HAP-1 (cell line): ENCODE measurements at regions not wholly inside any gene's neighbourhood (a gene's known extent, or its start where the extent isn't known, plus 50 kb on each side); places are given as distances from the start of the nearest gene placed in this dataset.

ENCODE experiments used
- DNase-seq, 2 experiments: peaks; one replicate each; pipeline ENCODE4 v3.0.0-alpha.2; 2016 to 2020; ENCODE audit warnings: low spot score in 2 of 2
- H3K27me3 ChIP-seq: fragments of 250-450 bp; sonication (Bioruptor Pico); 2 replicates; pipeline ENCODE4 v1.5.1; 2020; ENCODE audit warnings: low read depth, mild to moderate bottlenecking, moderate library complexity
- H3K36me3 ChIP-seq: fragments of 250-450 bp; sonication (Bioruptor Pico); replicated peaks from 2 replicates; pipeline ENCODE4 v1.5.1; 2020; ENCODE audit warnings: mild to moderate bottlenecking
- H3K4me1 ChIP-seq: fragments of 250-450 bp; sonication (Bioruptor Pico); 2 replicates; pipeline ENCODE4 v1.5.1; 2020; ENCODE audit warnings: mild to moderate bottlenecking
- H3K4me3 ChIP-seq: fragments of 250-450 bp; sonication (Bioruptor Pico); 2 replicates; pipeline ENCODE4 v1.5.1; 2020; ENCODE audit warnings: mild to moderate bottlenecking, moderate library complexity
- H3K9me3 ChIP-seq: fragments of 250-450 bp; sonication (Bioruptor Pico); 2 replicates; pipeline ENCODE4 v1.5.1; 2020; ENCODE audit warnings: mild to moderate bottlenecking, moderate library complexity
- in situ Hi-C: fragments of 300-500 bp; cut with MboI; formaldehyde crosslinking; loops from 3 replicates; pipeline ENCODE4 v1.14.3; 2020; ENCODE audit warnings: low sequenced_read_pairs, inconsistent platforms, mixed read lengths

DNA sequence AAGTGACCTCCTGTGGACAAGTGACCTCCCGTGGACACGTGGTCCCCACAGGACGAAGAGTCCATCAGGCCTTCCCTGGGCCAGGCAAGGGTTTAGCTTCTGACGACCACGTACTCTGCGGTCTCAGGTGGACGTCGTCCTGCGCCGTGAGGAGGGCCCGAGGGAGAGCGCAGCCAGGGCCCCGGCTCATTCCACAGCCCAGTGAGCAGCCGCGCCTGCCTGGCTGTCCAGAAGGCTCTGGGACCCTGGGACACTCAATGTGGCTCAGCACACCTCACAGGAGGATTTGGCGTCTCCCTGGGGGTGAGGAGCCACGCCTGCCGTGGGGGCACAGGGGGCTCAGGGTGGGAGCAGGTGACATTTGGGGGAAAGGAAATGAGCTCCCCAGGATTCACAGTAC is 64.4 kb upstream of the CFAP46 start:
- in situ Hi-C loops: no loop called here
- DNase-seq: no peak
- Histone ChIP-seq H3K4me1 (peaks cover 8% of the 10 kb centered on the region), H3K9me3 (no peaks in the 10 kb centered on the region), H3K4me3 (no peak overlapping the region), H3K36me3 (no peaks in the 10 kb centered on the region), H3K27me3 (no peaks in the 10 kb centered on the region)

DNA sequence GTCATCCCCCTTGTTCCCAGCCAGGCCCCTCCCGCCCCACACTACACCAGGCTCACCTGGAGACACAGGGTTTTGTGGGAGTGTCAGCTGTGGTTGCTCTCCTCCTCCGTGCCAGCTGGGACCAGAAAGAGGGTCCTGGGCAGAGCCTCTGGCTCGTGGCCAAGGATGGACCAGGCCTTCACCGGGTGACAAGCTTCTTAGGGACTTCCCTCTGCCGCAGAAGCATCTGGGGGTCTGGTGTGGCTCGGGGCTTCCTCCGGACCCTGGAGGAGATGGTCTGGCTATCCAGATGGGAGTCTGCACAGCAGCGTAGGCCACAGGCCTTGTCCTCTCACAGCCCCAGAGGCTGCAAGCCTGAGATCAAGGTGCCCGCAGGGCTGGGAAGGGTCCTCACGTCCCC is 63.8 kb upstream of the CFAP46 start:
- Histone ChIP-seq H3K9me3 (no peaks in the 10 kb centered on the region), H3K4me3 (no peak overlapping the region), H3K27me3 (no peaks in the 10 kb centered on the region), H3K4me1 (peaks cover 8% of the 10 kb centered on the region), H3K36me3 (no peaks in the 10 kb centered on the region)
- in situ Hi-C loops: no loop called here
- no peak for DNase-seq

DNA sequence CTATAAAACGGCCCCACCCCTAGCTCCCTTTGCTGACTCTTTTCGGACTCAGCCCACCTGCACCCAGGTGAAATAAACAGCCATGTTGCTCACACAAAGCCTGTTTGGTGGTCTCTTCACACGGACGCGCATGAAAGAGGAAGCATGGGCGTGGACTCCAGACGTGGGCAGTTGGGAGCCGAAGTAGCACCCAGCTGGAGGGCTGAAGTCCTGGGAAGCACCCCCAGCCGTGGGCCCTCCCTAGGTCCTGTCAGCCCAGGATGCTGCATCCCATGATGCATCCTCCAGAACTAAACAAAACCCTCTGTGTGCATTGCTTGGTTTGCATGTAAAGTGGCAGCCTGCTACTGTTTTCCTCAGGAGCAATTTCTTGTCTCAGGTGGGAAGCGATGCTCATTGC is 62.1 kb upstream of the CFAP46 start:
- no peaks in the 10 kb centered on the region for H3K36me3 ChIP-seq

DNA sequence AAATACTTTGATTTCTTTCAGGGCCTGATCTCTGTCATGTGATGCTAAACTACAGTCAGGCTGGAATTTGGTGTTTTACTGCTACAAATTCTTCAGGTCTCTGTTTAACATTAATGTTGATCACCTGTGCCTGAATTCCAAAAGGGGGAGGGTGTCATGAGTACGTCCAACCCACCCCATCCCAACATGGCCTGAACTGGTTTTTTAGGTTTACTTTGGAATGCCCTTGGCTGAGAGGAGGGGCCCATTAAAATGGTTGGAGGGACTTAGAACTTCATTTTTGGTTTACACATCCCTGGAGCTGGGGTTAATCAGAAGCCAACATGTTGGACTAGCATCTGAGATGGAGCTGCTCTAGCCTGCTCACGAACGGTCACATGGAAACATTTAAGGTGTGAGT is 60.8 kb upstream of the CFAP46 start:
- H3K4me1 ChIP-seq: peaks cover 8% of the 10 kb centered on the region
- H3K4me3 ChIP-seq: no peak overlapping the region
- in situ Hi-C loops: no loop called here
- H3K27me3 ChIP-seq: no peaks in the 10 kb centered on the region
- no peaks in the 10 kb centered on the region for H3K36me3 ChIP-seq
- H3K9me3 ChIP-seq: no peaks in the 10 kb centered on the region
- no peak for DNase-seq

More for the DNA sequence above, 62.1 kb upstream of the CFAP46 start:
- in situ Hi-C loops: no loop called here
- Histone ChIP-seq H3K4me3 (no peak overlapping the region), H3K4me1 (peaks cover 8% of the 10 kb centered on the region), H3K27me3 (no peaks in the 10 kb centered on the region), H3K9me3 (no peaks in the 10 kb centered on the region)
- DNase-seq: no peak

DNA sequence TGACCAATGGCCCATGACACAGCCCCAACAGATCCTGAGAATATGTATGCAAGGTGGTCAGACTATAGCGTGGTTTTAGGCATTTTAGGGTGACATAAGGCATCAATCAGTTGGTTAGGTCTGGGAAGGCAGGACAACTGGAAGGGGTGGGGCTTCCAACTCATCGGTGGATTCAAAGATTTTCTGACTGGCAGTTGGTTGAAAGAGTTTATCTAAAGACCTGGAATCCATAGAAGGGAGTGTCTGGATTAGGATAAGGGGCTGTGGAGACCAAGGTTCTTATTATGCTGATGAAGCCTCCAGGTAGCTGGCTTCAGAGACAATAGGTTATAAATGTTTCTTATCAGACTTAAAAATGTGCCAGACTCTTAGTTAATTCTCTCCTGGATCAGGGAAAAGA is 60.3 kb upstream of the CFAP46 start:
- H3K9me3 ChIP-seq: no peaks in the 10 kb centered on the region
- H3K4me1 ChIP-seq: peaks cover 8% of the 10 kb centered on the region
- H3K36me3 ChIP-seq: no peaks in the 10 kb centered on the region
- H3K4me3 ChIP-seq: no peak overlapping the region
- peak; percentile 32 to 41 for DNase-seq
- in situ Hi-C loops: no loop called here
- H3K27me3 ChIP-seq: no peaks in the 10 kb centered on the region

DNA sequence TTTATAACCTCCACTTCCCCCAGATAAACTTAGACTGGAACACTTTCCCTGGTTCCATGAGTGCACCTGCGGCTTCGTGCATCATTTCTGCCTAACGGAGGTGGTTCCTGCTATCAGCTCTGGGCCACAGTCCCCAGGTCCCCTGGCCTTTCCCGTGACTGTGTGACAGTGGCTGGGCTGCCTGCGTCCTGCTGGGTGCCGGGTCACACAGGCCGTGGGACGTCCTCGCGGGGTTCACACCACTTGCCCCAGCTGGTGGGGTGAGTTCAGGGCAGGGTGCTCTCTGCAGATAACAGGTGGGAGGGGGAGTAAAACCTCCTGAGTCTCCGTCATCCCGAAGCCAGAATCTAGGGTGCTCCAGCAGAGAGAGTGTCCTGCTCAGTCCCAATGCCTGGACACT is 58.7 kb upstream of the CFAP46 start:
- peaks cover 8% of the 10 kb centered on the region for H3K4me1 ChIP-seq
- H3K9me3 ChIP-seq: no peaks in the 10 kb centered on the region
- H3K36me3 ChIP-seq: no peaks in the 10 kb centered on the region
- no peaks in the 10 kb centered on the region; the same call in 1 of the 2 replicates for H3K27me3 ChIP-seq
- no peak overlapping the region for H3K4me3 ChIP-seq
- DNase-seq: no peak
- in situ Hi-C loops: no loop called here

DNA sequence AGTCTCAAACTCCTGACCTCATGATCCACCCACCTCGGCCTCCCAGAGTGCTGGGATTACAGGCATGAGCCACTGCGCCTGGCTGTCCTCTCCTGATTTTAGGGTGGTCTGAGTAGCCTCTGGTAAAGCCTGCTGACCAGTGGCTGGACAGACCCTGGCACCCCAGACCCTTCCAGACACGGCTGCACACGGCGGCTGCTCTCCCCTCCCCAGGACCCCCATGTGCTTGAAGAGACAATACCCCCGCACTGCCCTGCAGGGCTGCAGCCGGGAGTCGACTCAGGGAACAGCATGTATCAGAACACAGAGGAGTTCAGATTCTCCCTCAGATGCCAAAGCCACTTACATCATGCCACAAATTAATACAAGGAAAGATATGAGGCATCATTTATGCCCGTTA is 58.3 kb upstream of the CFAP46 start:
- peaks cover 8% of the 10 kb centered on the region for H3K4me1 ChIP-seq
- no peaks in the 10 kb centered on the region for H3K9me3 ChIP-seq
- H3K36me3 ChIP-seq: no peaks in the 10 kb centered on the region
- no peak overlapping the region for H3K4me3 ChIP-seq
- in situ Hi-C loops: no loop called here
- H3K27me3 ChIP-seq: no peaks in the 10 kb centered on the region; the same call in 1 of the 2 replicates
- DNase-seq: no peak

DNA sequence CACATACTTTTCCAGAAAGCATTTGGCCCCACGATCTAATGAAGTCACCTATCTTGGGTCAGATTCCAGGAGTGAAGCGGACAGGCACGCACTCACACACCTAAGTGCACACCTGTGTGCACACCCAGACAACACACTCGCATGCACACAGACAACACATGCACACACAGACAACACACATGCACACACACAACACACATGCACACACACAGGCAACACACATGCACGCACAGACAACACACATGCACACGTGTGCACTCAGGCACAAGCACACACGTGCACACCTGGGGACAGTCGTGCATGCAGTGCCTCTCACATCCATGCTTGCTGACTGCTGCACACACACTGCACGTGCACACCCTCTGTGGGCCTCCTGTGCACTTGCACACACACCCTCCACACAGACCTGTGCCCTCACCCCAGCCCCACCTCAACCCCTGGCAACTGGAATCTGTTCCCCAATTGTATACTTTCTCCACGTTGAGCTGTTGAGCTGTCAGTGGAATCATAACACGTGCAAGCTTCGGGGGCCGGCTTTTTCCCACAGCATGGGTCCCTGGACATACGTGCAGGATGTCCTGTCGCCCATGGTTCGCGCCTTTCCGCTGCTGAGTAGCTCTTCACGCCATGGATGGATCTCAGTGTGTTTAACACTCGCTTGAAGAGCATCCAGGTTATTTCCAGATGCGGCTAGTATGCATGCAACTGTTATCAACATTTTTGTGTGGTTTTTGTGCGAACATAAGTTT is 55.3 kb upstream of the CFAP46 start:
- H3K27me3 ChIP-seq: no peaks in the 10 kb centered on the region; the same call in 1 of the 2 replicates
- in situ Hi-C loops: no loop called here
- no peaks in the 10 kb centered on the region for H3K36me3 ChIP-seq
- no peak for DNase-seq
- H3K4me1 ChIP-seq: peaks cover under 1% of the 10 kb centered on the region; the same call in 1 of the 2 replicates
- H3K4me3 ChIP-seq: no peak overlapping the region
- no peaks in the 10 kb centered on the region for H3K9me3 ChIP-seq

DNA sequence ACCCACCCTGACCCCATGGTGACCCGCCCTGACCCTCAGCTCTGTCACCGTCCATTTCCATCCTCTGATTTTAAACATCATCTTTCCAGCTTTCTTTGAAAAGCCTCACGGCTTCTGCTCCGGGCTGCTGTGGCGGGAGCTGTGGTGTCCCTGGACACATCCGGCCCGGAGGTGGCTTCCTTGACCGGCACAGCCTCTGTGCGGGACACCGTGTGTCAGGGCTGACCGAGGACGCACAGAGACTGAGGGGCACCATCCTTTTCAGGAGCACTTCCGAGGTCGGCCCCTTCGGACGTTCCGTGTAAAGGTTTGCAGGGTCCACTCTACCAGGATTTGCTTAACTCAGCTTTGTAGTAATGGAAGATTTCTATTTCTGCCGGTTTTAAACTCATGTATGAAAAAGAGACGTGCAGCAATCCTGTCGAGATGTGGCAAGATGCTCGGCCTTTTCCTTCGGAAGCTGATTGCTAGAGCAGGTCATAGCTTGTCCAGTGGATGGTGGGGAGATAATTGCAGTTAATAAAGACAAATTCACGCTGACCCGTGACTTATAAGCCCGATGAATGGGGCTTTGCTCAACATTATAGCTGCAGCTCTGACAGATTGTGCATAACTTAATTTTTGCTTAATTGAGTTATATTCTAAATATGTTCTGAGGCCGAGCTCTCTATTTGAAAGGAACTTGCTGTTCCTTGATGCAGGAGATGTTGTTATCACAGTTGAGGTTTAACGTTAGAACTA is 54.4 kb upstream of the CFAP46 start:
- Histone ChIP-seq H3K9me3 (no peaks in the 10 kb centered on the region), H3K27me3 (no peaks in the 10 kb centered on the region; the same call in 1 of the 2 replicates), H3K4me1 (no peaks in the 10 kb centered on the region), H3K36me3 (no peaks in the 10 kb centered on the region), H3K4me3 (no peak overlapping the region)
- in situ Hi-C loops: no loop called here
- DNase-seq: no peak

DNA sequence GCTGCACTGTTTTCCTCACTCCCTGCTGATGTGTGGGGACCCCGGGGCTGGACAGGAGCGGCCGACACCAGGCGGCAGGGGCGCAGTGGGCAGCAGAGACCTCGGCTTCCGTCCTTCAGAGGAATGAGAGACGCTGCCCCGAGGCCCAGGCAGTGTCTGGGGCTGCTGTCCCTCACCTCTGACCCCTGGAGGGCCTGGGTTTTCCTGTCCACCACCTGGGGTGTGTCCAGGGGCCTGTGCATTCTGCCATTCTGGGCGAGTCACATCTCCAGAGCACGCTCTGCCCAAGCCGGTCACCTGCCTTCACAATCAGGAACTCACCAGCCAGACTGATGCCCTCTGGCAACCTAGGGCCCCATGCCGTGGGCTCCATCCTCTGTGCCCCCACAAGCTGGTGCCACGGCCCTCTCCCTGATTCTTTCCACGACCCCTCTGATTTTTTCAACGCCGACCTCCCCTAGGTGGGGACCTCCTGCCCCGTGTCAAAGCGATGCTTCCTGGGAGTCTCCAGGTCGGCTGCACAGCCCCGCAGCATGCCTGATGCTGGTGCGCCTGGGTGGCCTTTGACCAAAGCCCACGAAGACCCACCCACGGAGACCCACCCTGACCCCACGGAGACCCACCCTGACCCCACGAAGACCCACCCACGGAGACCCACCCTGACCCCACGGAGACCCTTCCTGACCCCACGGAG is 53.7 kb upstream of the CFAP46 start:
- H3K36me3 ChIP-seq: no peaks in the 10 kb centered on the region
- no peak overlapping the region for H3K4me3 ChIP-seq
- H3K4me1 ChIP-seq: no peaks in the 10 kb centered on the region
- DNase-seq: no peak
- H3K27me3 ChIP-seq: no peaks in the 10 kb centered on the region; the same call in 1 of the 2 replicates
- in situ Hi-C loops: no loop called here
- no peaks in the 10 kb centered on the region for H3K9me3 ChIP-seq

DNA sequence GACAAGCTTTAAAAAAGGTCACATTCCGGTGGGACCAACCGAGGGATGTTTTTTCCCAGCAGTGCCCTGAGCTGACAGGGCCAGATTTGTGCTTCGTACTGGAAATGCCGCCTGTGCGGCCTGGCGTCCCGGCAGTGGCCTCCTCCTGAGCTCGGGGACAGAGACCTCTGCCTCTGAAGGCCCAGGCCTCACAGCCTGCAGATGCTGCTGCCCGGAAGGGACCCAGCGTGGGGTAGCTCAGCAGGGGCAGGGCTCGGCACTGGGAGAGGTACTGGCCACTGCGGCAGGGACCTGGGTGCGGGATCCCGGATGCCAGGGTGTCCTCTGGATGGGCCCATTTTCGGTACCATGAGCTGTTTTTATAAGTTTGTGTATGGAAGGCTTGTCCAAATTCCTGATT is 52.4 kb upstream of the CFAP46 start:
- Histone ChIP-seq H3K27me3 (no peaks in the 10 kb centered on the region; the same call in 1 of the 2 replicates), H3K9me3 (no peaks in the 10 kb centered on the region), H3K4me3 (no peak overlapping the region), H3K4me1 (no peaks in the 10 kb centered on the region), H3K36me3 (no peaks in the 10 kb centered on the region)
- in situ Hi-C loops: no loop called here
- DNase-seq: no peak

DNA sequence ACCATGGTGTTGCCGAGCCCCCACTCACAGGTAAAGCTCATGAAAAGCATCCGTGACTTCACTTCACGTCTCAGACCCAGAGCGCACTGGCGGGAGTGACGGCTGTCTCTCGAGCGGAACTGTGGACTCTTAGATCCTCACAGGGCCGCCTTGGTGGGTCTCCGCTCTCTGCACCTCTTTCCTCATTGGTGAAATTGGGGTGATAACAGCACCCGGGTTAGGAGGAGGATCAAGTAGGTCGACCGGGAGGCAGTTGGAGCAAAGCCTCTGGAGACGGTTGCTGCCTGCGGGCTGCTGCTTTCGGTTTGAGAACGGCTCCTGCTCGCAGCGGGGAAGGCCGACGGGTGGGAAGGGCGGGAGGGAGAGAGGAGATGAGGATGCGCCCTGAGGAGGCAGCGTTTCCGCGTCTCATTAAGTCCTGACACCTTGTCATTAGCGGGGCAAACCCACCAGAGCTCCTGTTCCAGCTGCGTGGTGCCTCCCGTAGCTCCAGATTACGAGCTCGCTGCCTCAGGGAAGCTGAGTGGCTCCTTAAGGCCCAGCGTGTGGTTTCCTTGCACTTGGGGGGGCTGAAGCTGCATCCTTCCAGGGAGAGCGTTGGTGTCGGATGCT is 51.9 kb upstream of the CFAP46 start:
- Histone ChIP-seq H3K4me1 (no peaks in the 10 kb centered on the region), H3K4me3 (no peak overlapping the region), H3K36me3 (no peaks in the 10 kb centered on the region), H3K27me3 (no peaks in the 10 kb centered on the region; the same call in 1 of the 2 replicates), H3K9me3 (no peaks in the 10 kb centered on the region)
- no peak for DNase-seq
- in situ Hi-C loops: no loop called here

DNA sequence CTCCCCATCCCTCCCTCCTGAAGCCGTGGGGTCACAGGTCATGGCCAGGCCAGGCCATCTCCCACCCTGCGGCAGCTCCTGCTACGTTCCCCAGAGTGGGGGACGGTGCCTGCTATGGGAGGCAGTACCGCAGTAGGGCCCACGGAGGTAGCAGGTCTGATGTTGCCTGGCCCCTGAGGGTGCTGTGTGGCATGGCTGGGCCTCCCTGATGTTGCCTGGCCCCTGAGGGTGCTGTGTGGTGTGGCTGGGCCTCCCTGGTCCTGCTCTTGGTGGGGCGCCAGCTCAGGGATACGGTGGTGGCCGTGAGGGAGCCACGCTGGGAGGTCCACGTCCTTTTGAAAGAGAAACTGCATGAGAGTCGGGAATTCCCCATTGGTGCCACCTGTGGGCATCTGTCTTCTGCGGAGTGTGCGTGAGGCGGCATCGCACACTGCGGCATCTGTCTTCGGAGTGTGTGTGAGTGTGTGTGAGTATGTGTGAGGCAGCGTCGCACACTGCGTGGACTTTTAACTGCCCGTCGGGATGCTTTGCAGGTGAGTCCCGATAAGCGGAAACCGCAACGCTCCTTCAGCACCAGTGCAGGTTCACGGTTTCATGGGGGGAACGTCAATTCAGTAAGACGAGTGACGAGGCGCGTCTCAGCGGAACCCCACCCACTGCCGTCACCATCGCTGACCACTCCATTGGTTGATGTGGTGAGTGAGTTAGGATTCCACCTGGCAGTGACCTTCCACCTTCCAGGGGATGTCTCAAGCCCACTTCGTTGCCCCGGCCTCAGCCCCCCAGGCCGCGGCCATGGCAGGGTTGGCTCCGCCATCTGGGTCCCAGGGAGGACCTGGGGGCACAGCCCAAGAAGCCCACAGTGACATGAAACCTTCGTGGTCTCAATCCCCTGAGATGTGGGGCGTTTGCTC is 51.2 kb upstream of the CFAP46 start:
- no peaks in the 10 kb centered on the region for H3K9me3 ChIP-seq
- H3K4me1 ChIP-seq: no peaks in the 10 kb centered on the region
- no peaks in the 10 kb centered on the region; the same call in 1 of the 2 replicates for H3K27me3 ChIP-seq
- H3K4me3 ChIP-seq: no peak overlapping the region
- DNase-seq: no peak
- no peaks in the 10 kb centered on the region for H3K36me3 ChIP-seq
- in situ Hi-C loops: no loop called here
